Stimulated activated CD4-positive, alpha-beta T cell treated with anti-CD3 and anti-CD28 coated beads, Interleukin-4, amount 100 ng/mL, for 1 hour (primary cell): ENCODE measurements at regions not wholly inside any gene's neighbourhood (a gene's known extent, or its start where the extent isn't known, plus 50 kb on each side); places are given as distances from the start of the nearest gene placed in this dataset.
"Not testable (repeated sequence)": the region's sequence is repeated elsewhere in the genome, so short reads cannot be mapped to it uniquely, and the experiment has no call there.

Experiments
- DNase-seq: peaks from one replicate; pipeline ENCODE4 v3.0.0-alpha.2; 2020

DNA sequence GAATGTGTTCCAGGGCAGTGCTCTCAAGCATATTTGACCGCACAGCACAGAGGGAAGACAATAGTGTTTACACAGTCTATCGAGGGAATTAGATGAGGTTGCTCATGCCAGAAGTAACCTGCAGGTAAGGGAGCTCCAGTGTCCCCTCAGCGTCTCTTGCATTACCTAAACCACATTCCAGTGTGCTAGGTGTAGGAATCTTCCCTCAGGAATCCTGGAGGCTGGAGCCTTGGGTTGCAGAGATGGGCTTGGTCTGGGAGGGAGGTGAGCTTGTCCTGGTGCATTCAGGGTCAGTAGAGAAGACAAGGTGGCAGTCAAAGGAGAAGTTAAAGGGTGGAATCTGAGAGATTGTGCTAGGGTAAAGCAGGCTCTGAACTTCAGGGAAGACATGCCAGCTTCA is 56.3 kb downstream of the SOX14 start:
- DNase-seq, result no peak

DNA sequence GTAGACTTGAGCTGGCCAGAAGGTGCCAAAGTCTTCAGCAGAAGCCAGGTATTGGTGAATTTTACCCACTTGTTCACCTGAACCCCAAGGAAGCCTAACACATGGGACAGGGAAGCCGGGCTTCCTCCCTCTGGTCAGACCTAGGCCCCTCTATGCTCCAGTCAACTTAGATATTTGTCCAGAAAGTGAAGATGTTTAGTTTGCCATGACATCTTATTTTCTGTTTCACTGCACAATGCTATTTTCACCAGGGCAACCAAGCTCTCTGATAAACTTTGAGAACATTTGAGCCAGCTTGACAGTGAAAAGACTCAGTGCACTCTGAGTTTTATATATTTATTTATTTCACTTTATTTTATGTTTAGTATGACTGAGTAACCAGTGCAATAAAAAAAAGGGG is 71.0 kb downstream of the SOX14 start:
- no peak for DNase-seq

DNA sequence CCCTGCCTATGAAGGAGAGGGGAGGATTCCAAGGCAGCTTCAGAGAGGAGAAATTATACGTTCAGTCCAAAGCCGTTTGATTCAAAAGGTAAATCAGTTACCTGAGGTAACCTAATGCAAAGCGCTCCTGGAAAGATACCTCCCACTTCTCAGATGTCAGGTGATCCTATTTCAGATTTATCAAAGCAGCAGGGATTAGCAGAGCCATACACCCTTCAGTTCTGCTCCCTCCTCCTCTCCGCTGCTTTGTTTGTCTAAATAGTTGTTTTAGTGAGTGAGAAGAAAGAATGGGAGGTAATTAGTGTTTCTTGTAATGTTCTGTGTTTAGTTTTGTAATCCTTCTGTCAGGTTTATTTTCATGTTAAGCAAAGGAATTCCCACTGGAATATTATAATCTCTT is 81.1 kb downstream of the SOX14 start:
- DNase-seq, result no peak

DNA sequence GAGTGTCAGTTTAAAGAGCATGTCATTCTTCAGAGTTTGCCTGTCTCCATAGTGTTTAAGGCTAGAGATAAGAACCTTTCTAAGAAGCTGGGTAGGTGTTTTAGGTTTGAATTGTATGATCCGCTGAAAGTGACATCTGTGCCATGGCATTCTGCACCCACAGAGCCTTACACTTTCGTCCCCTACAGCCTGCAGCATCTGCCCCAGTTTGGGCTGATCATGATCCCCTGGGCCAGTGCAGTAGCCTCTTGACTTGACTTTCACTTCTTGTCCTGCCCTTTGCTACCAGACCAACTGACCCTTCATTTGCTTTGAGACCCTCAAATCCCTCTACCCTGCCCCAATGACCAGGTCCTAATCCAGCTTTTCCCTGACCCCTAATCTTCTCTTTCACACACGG is 81.6 kb downstream of the SOX14 start:
- DNase-seq, result no peak

DNA sequence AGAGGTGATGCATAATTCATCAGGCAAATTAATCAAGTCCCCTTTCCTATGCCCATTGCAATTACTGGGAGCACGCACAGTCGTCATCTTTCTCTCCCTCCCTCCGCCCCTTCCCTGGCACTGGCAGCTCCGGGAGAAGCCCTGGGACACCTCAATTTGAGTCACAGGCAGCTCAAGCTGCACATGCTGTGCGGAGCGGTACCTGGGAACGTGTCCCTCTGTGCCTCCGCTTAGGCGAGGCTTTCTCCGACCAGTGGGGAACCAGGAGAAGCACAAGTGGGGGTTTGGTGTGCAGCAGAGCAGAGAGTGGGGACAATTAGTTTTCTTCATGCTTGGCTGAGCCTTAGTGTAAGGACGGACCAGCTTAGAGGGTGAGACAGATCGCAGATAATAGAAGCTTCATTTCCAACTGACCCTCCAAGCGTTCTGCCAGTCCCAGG is 88.3 kb downstream of the SOX14 start:
- no peak for DNase-seq

DNA sequence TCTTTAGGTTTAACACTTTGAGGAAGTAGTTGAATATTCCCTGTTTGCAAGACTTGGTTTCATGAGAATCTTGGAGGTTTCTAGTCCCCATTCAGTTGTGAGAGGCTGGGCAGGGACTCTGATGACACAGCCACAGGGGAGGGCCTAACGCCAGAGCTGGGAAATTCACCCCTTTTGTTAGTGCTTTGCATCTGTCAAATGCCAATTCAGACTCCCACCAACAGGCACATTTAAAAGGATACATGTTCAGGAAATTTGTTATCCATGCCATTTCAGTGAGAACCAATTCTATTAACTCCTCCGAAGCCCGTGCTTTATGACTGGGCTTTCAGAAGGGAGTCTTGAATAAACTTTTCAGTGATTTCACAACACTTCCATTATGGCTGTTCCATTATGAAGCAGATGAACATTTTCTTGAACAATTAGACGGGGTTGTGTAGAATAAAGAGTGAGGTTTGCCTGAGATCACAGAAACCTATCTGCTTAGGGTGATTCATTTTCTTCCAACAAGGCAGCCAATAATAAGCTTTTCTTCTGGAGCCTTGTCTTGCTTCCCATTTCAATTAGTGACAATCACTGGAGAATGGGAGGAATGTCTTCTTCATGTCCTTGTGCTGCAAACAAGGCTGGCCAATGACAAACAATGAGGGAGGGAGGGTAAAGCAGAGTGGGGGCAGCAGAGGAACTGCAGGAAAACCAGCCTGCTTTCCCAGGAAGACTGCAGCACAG is 90.6 kb downstream of the SOX14 start:
- no peak for DNase-seq

DNA sequence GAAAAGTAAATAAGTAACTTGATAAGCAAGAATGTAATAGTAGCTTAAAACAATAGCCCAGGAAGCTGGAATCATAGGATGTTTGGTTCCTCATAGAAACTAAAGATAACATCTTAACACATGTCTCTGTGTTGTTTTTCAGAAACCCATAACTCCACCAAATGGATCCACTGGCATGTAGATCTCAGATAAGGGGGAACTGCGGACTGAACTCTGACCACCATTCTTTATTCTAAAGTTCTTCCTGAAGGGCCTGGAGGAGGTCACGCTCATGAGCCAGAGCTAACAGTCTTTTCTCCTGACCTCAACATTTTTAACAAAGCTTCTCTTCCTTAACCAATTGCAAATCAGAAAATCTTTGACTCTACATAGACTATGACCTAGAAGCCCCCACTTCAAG is 101.9 kb downstream of the SOX14 start:
- DNase-seq, result no peak

DNA sequence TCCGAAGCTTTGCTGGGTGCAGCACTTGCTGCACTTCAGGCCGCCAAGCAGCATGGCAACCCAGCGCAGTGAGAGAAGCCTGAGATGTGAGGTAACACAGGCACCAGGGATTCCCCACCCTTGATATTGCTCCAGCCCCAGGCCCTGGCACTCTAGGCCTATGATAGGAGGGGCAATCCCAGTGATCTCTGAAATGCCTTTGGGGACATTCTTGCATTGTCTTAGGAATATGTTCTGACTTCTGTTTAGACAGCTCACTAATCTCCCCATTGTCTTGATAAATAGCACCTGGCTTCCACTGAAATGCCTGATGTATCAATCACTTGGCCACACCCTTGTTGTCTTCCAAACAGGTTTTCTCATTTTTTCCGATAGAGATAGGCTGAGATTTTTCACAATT is 102.8 kb downstream of the SOX14 start:
- DNase-seq, result no peak

DNA sequence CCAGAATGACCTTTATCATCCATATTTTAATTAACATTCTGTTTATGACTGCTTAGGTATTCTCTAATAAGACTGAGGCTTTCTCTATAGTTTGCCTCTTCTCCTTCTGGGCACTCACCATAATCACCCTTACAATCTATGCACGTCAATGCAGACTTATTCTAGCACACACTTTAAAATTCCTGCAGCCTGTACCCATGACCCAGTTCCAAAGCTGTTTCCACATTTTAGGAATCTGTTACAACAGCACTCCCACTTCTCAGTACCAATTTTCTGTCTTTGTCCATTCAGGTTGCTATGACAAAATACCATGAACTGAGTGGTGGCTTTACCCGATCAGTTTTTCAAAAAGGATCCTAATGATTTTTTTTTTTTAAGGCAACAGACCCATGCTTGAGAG is 103.5 kb downstream of the SOX14 start:
- no peak for DNase-seq

DNA sequence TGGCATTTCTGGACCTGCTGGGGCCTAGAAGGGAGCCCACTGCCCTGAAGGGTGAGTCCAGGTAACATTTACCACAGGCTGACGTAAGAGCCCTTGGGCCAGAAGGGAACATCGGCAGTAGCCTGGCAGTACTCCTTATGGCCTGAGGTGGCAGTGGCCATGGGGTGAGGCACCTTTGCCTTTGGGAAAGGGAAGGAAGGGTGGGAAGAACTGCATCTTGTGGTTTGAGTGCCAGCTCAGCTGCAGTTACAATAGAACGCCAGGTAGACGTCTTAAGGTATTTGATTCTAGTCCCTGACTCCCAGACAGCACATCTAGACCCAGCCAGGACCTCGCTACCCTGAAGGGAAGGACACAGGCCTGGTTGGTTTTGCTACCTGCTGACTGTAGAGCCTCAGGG is 104.9 kb downstream of the SOX14 start:
- no peak for DNase-seq

DNA sequence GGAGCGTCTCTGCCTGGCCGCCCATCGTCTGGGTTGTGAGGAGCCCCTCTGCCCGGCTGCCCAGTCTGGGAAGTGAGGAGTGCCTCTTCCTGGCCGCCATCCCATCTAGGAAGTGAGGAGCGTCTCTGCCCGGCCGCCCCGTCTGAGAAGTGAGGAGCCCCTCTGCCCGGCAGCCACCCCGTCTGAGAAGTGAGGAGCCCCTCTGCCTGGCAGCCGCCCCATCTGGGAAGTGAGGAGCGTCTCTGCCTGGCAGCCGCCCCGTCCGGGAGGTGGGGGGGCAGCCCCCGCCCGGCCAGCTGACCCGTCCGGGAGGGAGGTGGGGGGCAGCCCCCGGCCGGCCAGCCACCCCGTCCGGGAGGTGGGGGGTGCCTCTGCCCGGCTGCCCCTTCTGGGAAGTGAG is 108.5 kb downstream of the SOX14 start:
- not testable (repeated sequence) for DNase-seq

DNA sequence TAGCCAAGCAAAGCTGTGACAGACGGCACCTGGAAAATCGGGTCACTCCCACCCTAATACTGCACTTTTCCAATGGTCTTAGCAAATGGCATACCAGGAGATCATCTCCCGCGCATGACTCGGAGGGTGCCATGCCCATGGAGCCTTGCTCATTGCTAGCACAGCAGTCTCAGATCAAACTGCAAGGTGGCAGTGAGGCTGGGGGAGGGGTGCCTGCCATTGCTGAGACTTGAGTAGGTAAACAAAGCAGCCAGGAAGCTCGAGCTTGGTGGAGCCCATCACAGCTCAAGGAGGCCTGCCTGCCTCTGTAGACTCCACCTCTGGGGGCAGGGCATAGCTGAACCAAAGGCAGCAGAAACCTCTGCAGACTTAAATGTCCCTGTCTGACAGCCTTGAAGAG is 113.1 kb upstream of the CLDN18 start:
- not testable (repeated sequence) for DNase-seq

DNA sequence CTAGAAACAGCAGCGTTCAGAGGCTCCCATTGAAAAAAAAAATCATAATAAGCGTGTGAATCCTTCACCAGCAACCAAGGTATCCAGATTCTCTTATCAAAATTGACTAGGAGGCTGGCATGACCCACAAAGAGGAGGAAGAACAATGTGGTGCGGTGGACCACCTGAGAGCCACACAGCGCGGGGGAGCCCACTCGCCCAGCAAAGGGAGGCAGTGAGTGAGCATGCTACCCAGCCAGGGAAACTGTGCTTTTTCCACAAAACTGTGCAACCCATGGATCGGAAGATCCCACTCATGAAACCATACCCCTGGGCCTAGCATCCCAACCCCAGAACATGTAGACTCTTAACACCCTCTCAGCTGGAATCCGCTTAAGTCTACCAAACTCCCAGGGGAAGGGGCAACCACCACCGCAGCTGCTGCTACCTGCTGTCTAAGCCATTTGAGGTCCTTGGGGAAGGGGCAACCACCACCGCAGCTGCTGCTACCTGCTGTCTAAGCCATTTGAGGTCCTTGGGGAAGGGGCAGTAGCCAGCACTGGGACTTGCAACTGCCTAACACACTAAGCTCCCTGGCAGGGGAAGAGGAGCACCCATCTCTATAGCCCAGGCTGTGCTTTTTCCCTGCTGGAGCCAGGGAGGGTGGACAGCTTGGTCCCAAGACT is 102.8 kb upstream of the CLDN18 start:
- no peak for DNase-seq

DNA sequence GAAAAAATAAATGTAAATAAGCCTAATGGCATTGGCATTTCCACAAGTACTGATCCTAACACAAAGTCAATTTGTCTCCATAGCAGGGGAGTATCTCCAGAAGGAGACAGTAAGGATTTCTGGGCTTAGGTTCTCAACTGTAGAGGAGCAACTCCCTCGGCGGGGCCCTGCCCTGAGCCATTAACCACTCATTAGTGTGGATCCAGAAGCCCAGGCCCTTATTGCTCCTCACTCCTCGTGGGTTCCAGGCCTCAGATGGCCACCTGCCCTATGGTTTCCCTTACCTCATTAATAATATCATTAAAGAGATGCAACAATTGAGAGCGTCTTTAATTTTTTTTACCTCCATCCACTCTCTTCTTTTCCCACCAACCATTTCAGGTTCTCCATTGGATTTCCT is 85.3 kb upstream of the CLDN18 start:
- no peak for DNase-seq

DNA sequence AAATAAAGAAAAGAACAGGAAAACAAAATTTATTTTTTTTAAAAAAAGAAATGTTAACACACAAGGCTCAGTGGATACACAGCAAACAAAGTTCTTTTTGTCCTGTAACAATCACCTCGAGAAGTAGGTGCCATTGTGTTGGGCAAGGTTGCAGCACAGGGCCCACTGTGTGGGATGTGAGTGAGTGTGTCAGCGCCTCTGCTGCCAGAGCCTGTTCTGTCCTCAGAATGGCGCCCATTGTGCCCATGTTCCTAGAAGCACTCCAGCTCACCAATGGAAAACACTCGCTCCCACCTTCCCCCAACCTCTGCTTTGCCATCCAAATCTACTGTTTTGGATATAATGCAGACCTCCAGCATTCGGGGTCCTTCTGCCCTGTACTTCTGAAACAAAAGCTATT is 84.9 kb upstream of the CLDN18 start:
- DNase-seq, result no peak

DNA sequence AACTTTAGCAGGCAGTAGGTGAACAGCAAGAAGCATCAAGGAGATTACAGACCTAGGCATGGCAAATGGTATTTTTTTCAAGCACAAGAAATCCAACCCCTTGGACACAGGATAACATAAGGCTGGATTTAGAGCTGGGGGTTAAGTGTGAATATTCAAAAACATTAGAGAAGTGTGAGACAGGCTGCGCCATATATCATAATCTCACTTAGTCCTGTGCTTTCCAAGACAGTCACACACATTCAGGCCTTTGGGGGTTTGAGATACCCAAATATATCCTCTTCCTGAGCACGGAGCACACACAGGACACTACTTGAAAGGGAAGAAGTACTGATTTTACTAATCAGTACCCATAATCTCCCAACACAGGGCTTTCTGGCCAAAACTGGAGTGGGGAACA is 83.0 kb upstream of the CLDN18 start:
- no peak for DNase-seq

DNA sequence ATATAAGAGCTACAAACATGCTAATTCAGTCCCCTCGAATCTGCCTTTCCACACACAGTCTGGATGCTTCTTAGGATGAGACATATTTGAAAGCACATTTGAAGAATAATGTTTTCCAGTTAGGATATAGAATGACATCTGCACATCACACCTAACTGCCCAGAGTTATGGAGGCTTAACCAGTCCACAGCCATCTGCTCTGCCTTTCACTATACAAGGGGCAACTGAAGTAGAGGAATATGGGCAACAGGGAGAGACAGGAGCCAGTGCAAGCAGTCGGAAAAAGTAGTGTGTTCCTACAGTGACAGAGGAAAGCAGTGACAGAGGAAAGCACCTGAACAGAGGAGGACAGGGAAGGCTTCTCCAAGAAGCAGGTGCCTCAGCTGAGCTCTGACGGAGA is 79.0 kb upstream of the CLDN18 start:
- DNase-seq, result no peak

DNA sequence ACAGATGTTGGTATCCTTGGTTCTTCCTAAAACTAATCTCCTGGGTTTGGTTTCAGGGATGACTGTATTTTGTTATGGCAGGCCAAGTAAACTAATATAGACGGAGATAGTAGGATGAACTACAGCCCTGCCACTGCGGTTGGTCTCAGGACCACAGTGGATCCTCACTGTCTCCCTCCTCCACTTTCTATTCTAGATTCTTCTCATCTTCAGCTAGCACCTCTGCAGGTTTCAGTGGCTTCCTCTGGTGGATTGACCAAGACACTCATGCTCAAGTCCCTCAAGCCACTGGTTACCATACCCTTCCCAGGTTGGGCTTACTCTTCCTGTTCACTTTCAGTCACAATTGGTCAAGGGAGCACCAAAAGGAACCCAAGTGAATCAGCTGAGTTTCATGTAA is 71.1 kb upstream of the CLDN18 start:
- DNase-seq, result no peak

DNA sequence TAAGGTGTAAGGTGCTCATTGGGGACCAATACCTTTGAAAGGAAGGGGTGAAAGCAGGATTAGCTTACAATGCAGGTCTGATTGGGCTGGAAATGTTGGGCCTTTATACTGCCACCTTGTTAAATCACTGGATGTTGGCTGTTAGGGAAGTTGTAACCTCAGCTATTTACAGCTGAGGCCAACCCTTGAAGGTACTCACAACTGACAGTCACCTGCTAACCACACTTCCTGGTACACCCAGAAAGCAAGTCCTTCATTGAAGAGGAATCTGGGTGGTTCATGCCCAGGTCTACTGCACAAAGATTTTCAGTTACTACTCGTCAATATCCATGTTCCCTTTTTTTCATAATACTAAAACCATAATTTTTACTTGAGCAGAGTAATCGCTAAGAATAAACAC is 65.4 kb upstream of the CLDN18 start:
- DNase-seq, result no peak

DNA sequence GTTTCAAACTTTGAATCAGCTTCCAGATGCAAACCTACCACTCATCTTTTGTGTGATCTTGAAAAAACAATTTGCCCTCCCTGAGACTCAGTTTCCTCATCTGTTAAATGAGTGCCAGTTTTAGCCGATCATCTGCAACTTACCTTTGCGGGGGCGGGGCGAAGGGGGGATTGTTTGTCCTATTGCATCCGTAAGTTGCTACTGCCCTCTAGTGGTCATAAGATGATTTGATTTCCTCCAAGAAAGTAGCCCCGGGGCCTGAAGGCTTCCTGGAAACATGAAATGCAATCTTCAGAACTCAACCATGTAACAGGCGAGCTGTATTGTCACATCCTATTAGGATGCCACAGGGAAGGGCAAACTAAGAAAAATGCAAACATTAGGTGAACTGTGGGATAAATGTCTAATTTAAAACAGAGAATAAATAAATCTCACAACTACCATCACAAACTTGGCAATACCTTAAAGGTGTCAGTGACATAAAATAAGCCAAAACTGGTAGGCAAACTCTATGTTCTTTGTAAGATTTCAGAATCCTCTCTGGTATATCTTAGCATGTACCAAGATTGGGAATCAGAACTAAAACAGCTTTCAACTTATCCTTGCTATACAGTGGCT is 63.5 kb upstream of the CLDN18 start:
- peak; percentile 47 for DNase-seq

DNA sequence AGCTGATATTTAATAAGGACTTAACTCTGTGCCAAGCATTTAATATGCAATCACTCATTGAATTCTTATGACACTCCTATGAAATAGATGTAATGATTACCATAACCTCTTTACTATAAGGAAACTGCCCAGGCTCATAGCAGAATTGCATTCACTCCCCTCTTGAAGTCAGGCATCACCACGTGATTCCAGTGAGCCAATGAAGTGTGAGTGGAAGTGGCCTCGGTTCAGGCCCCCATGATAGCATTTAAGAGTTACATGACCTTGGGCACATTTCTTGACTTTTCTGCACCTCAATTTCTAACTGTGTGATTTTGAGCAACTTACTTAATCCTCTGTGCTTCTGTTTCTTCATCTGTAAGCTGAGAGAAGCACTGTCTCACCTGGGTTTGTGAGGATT is 62.8 kb upstream of the CLDN18 start:
- no peak for DNase-seq

DNA sequence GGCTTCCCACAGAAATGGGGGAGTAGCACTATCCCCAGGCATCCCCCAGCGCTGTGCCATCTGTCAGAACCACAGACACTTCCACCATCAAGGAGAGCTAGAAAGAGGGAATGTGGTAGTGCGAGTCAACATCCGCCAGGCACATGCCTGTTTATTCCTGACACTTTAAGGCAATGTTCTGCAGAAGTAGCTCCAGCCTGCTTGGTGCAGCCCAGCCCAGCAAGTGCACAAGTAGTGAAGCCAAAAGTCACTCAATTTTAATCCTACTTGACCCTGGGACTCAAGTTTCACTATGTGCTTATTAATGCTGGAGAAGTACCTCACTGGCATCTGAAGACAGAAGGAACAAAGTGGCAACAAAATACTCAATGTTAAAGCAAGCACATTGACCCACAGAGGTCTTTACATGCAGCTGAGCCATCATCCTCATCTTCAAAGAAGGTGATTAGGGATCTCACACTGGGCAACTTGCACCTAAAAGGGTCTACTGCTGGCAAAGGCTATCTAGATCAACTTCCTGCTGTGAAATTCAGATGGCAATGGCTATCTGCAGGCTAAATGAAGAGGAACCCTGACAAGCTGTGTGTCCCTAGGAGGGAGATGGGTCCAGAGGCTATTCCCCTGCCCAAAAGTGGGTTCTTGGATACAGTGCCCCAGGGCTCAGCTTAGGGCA is 61.4 kb upstream of the CLDN18 start:
- DNase-seq, result no peak

DNA sequence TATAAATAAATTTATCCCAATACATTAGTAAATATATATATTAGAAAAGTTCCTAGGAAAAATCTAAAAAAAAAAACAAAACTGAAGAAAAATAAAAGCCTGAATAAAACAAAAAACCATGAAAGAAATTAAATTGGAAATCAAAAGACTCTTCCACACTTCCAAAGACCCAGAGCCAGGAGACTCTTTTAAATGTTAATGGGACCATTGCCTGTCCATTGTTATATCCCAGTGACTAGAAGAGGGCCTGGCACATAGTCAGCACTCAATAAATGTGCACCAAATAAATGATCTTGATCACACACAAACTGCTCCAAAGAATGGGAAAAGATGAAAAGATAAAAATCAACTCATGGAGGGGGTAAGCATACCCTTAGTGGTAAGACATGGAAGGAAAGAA is 51.3 kb upstream of the CLDN18 start:
- no peak for DNase-seq
